Tibial nerve (tissue), 4 donors: ENCODE measurements at regions not wholly inside any gene's neighbourhood (a gene's known extent, or its start where the extent isn't known, plus 50 kb on each side); places are given as distances from the start of the nearest gene placed in this dataset.

Experiments
- DNase-seq, 2 donors: peaks; one replicate each; pipeline ENCODE4 v3.0.0-alpha.2; 2019; ENCODE audit warnings: low spot score in 2 of 2
- H3K27ac ChIP-seq, 4 donors: fragments of 200-600 bp; sonication (generic) in 3 of 4; one replicate each; pipeline ENCODE4 v1.5.1; 2017 to 2019; ENCODE audit warnings: mild to moderate bottlenecking in 1 of 4
- H3K27me3 ChIP-seq, 2 donors: fragments of 200-600 bp; sonication (generic) in 1 of 2; one replicate each; pipeline versions ENCODE4 v1.5.1 to v1.6.0; 2017 to 2019
- H3K36me3 ChIP-seq, 3 donors: fragments of 200-600 bp; sonication (generic); one replicate each; pipeline ENCODE4 v1.5.1; 2018 to 2019
- H3K4me1 ChIP-seq, 4 donors: fragments of 200-600 bp; sonication (generic) in 3 of 4; one replicate each; pipeline ENCODE4 v1.5.1; 2017 to 2019
- H3K4me3 ChIP-seq, 4 donors: fragments of 200-600 bp; sonication (generic) in 3 of 4; one replicate each; pipeline ENCODE4 v1.5.1; 2017 to 2019; ENCODE audit warnings: mild to moderate bottlenecking in 1 of 4, moderate library complexity in 1 of 4
- H3K9me3 ChIP-seq, 4 donors: fragments of 200-600 bp; sonication (generic) in 3 of 4; one replicate each; pipeline ENCODE4 v1.5.1; 2017 to 2019
- EP300 ChIP-seq, 2 donors: sonication (generic); formaldehyde crosslinking; IDR thresholded peaks; one replicate each; pipeline ENCODE4 v1.6.1; 2017; ENCODE audit warnings: antibody characterized with exemption in 2 of 2, mild to moderate bottlenecking in 1 of 2
- POLR2A ChIP-seq, 2 donors: fragments of 450-650 bp; IDR thresholded peaks; one replicate each; pipeline ENCODE4 v1.6.1; 2017; ENCODE audit warnings: antibody characterized with exemption in 2 of 2, mild to moderate bottlenecking in 2 of 2, moderate library complexity in 2 of 2
- WGBS, 2 donors: methylation state at CpG; one replicate each; pipeline ENCODE4 v1.1.5; 2018; 5-methylcytosine and 5-hydroxymethylcytosine counted together
- TF ChIP-seq, protein P1 (sequence below), 5 experiments: fragments of 200-600 bp in 3 of 5; fragments of 450-650 bp in 2 of 5; sonication (generic) in 3 of 5; IDR thresholded peaks; one replicate each; pipeline ENCODE4 v1.5.1; 2016 to 2019; ENCODE audit warnings: antibody characterized with exemption in 5 of 5, mild to moderate bottlenecking in 3 of 5, moderate library complexity in 2 of 5

DNA sequence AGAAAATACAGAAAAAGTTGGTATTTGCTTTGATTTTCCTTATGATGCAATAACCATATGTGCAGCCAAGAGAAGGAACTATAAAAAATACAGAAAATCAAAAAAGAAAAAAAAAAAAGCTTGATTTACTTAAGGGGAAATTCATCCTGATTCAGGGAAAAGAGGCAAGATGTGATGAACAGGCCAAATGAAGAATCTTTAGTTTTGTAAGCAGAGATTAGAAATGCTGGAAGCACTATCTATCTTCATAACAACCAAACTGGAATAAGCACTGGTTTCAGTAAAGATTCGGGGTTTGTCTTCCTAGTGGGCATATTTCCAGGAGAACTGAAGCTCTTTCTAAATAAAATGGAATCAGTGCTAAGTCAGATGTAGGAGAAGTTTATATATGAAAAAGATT, 82.9 kb upstream of the KCNIP4 start:
- WGBS, 2 donors, result 75 to 83% methylated on average over 1 of the region's 1 CpG
- DNase-seq, result no peak
- H3K4me1 ChIP-seq, result no peaks in the 10 kb centered on the region
- H3K4me3 ChIP-seq, result no peak overlapping the region
- H3K27ac ChIP-seq, result no peak overlapping the region
- H3K9me3 ChIP-seq, result no peaks in the 10 kb centered on the region
- TF ChIP-seq, protein P1, sequence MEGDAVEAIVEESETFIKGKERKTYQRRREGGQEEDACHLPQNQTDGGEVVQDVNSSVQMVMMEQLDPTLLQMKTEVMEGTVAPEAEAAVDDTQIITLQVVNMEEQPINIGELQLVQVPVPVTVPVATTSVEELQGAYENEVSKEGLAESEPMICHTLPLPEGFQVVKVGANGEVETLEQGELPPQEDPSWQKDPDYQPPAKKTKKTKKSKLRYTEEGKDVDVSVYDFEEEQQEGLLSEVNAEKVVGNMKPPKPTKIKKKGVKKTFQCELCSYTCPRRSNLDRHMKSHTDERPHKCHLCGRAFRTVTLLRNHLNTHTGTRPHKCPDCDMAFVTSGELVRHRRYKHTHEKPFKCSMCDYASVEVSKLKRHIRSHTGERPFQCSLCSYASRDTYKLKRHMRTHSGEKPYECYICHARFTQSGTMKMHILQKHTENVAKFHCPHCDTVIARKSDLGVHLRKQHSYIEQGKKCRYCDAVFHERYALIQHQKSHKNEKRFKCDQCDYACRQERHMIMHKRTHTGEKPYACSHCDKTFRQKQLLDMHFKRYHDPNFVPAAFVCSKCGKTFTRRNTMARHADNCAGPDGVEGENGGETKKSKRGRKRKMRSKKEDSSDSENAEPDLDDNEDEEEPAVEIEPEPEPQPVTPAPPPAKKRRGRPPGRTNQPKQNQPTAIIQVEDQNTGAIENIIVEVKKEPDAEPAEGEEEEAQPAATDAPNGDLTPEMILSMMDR (IDR thresholded peaks at IDR 0.05), result no peak
- TF ChIP-seq POLR2A (IDR thresholded peaks at IDR 0.05), result no peak
- no peak for TF ChIP-seq EP300 (IDR thresholded peaks at IDR 0.05)
- H3K27me3 ChIP-seq, result no peaks in the 10 kb centered on the region
- H3K36me3 ChIP-seq, result no peaks in the 10 kb centered on the region

DNA sequence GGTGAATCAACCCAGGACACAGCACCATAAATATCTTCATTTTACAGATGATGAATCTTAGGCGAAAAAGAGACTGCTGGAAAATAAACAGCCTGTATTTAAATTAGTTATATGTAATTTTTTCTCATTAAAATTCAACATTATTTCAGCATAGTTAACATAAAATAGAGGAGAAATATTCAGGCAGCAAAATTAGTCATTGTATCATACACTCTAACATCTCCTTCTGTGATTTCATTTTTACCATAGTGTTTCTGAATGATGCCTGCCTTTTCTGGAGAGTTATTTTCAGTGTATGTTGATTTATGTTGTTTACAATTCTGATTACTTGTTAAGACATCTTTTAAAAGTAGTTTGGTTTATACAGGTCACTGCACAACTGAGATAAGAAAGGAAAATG, 82.3 kb upstream of the KCNIP4 start:
- H3K4me1 ChIP-seq, result no peaks in the 10 kb centered on the region
- 78 to 82% methylated on average over 1 of the region's 1 CpG for WGBS, 2 donors
- no peaks in the 10 kb centered on the region for H3K9me3 ChIP-seq
- TF ChIP-seq EP300 (IDR thresholded peaks at IDR 0.05) (no peak), POLR2A (IDR thresholded peaks at IDR 0.05) (no peak)
- TF ChIP-seq, protein P1 (IDR thresholded peaks at IDR 0.05), result no peak
- H3K27me3 ChIP-seq, result no peaks in the 10 kb centered on the region
- no peak overlapping the region for H3K4me3 ChIP-seq
- DNase-seq, result no peak
- no peak overlapping the region for H3K27ac ChIP-seq
- H3K36me3 ChIP-seq, result no peaks in the 10 kb centered on the region

DNA sequence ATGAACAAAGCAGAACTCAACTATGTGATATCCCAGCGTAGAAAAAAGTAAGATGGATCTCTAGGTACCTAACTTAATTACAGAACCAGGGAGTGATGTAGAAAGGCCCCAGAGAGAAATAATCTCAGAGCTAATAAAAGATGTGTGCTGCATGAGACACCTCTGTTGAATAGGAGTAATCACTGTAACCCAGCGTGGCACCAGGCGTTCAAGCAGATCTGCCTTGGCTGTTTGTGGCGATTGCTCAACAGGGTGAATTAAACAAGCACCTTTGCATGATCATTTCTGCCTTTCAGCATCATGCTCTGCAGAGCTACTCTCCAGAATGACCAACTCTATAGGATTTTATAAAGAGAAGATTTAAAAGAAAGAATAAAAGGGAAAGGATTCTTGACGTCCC, 81.7 kb upstream of the KCNIP4 start:
- 70 to 76% methylated on average over 5 of the region's 5 CpGs for WGBS, 2 donors
- no peaks in the 10 kb centered on the region for H3K36me3 ChIP-seq
- H3K4me3 ChIP-seq, result no peak overlapping the region
- H3K4me1 ChIP-seq, result no peaks in the 10 kb centered on the region
- TF ChIP-seq POLR2A (IDR thresholded peaks at IDR 0.05) (no peak), EP300 (IDR thresholded peaks at IDR 0.05) (no peak)
- TF ChIP-seq, protein P1 (IDR thresholded peaks at IDR 0.05), result no peak
- H3K27me3 ChIP-seq, result no peaks in the 10 kb centered on the region
- H3K9me3 ChIP-seq, result no peaks in the 10 kb centered on the region
- H3K27ac ChIP-seq, result no peak overlapping the region
- DNase-seq, result no peak

DNA sequence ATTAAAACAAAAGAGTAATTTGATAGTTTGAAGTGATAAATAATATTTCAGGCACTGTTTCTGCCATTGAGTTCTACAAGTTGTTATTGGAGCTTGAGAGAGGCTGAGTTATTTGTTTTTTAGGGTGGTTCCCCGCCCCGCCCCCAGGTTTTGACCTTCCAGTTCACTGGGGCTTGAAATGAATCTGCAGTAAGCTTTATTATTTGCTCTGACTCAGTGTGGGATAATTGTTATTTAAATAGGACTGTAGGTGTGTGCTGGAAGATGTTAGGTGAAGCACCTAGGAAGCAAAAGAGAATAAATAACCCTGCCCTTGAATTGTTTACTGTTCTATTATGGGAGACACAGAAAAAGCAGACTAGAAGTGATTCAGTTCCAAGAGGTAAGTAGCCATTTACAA, 81.2 kb upstream of the KCNIP4 start:
- H3K4me3 ChIP-seq, result no peak overlapping the region
- H3K27ac ChIP-seq, result no peak overlapping the region
- no peaks in the 10 kb centered on the region for H3K9me3 ChIP-seq
- H3K27me3 ChIP-seq, result no peaks in the 10 kb centered on the region
- no peak for DNase-seq
- 77 to 81% methylated on average over 2 of the region's 2 CpGs for WGBS, 2 donors
- H3K4me1 ChIP-seq, result no peaks in the 10 kb centered on the region
- TF ChIP-seq, protein P1 (IDR thresholded peaks at IDR 0.05), result no peak
- TF ChIP-seq EP300 (IDR thresholded peaks at IDR 0.05), result no peak
- no peak for TF ChIP-seq POLR2A (IDR thresholded peaks at IDR 0.05)
- no peaks in the 10 kb centered on the region for H3K36me3 ChIP-seq

DNA sequence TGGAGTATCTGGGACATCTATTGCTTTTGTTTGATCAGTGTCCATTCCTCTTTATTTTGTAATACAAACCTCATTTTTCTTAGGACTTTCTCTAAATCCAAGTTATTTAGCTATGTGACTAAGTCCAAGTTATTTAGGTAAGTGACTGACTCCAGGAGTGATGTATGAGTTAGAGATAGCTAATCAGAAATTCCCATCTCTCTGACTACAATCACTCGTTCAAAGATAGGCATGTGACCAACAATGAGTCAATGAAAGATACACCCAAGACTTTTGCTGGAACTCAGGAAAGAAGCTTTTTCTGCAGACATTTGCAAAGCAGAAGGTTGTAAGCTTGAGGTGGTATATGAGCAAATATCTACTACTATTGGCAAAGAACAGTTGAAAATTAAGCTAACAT, 72.5 kb upstream of the KCNIP4 start:
- no peaks in the 10 kb centered on the region for H3K27me3 ChIP-seq
- H3K27ac ChIP-seq, result no peak overlapping the region
- H3K36me3 ChIP-seq, result no peaks in the 10 kb centered on the region
- no peaks in the 10 kb centered on the region for H3K9me3 ChIP-seq
- TF ChIP-seq, protein P1 (IDR thresholded peaks at IDR 0.05), result no peak
- TF ChIP-seq POLR2A (IDR thresholded peaks at IDR 0.05) (no peak), EP300 (IDR thresholded peaks at IDR 0.05) (no peak)
- H3K4me3 ChIP-seq, result no peak overlapping the region
- H3K4me1 ChIP-seq, result no peaks in the 10 kb centered on the region
- DNase-seq, result no peak
- 77 to 78% methylated on average over 1 of the region's 1 CpG for WGBS, 2 donors
